T1000 (cell line): ENCODE measurements at regions not wholly inside any gene's neighbourhood (a gene's known extent, or its start where the extent isn't known, plus 50 kb on each side); places are given as distances from the start of the nearest gene placed in this dataset.
"Not testable (repeated sequence)": the region's sequence is repeated elsewhere in the genome, so short reads cannot be mapped to it uniquely, and the experiment has no call there.

Experiments
- DNase-seq: peaks from one replicate; lab custom pipeline; 2025; ENCODE audit warnings: mixed read lengths; lab: John Stamatoyannopoulos, UW

GRCh38 chr2:207328944-207329386, 163.2 kb upstream of the KLF7 start:
- DNase-seq = no peak

DNA sequence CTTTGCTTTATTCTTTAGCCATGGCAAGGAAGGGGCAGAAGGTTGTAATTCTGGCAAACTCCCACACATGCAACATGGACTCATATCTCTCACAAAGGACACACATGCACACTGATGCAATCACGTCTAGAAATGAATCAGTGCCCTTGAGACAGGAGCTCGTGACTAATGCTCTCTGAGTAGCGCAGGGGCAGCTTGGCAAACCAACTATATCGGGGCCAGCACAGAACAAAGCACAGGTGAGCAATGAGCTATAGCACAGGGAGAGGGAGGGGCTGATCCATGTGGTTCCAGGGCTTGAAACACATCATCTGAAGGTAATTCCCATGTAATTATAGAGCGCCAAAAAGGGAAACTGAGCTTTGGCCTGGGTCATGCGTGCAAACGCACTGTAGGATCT, 165.2 kb upstream of the KLF7 start:
- DNase-seq = peak; percentile 13

GRCh38 chr2:207331674-207332073, 165.9 kb upstream of the KLF7 start:
- no peak for DNase-seq

- DNase-seq = no peak
Measured at GRCh38 chr2:207332480-207333212, 166.9 kb upstream of the KLF7 start.

DNA sequence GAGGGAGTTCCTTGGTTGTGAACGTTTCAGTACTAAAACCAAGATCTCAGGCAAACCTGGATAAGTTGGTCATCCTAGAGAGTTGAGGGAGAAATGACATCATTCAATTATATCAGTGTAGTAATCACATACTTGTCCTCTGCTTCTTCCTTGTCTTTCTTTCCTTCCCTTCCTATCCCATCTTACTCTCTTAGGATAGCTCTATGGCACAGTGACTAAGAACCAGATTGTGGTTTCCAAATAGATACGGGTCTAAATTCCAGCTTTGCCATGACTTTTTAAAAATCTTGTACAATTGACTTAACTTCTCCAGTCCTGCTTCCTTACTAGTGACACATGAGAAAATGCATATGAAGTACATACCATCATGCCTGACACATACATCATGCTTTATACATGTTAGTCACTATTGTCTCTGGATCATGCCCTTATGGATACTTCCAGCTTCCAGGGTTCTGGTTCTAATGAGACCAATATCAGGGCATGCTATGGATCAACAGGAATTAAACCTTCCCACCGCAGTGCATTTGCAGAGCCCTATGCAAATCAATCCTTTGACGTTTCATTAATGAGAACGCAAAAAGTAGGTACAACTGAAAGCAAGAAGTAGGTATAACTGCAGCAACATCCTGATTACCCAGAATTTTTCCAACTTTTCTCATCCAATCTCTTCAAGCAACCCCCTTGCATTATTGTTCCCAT, 168.0 kb upstream of the KLF7 start:
- DNase-seq = no peak

DNA sequence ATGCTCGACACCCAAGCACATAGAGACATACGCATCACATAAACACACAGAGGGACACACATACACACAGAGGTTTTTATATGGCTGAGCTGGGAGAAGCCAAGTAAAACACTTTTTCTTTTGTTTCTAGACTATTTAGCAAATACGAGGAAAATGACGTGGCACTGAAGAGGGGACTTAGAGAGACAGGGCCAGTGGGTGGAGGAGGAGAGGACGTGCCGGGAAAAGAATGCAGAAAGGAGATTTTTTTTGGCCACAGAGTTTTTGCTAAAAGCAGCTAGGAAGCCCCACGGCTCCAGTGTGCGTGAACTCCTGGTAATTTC, 168.5 kb upstream of the KLF7 start:
- no peak for DNase-seq

DNA sequence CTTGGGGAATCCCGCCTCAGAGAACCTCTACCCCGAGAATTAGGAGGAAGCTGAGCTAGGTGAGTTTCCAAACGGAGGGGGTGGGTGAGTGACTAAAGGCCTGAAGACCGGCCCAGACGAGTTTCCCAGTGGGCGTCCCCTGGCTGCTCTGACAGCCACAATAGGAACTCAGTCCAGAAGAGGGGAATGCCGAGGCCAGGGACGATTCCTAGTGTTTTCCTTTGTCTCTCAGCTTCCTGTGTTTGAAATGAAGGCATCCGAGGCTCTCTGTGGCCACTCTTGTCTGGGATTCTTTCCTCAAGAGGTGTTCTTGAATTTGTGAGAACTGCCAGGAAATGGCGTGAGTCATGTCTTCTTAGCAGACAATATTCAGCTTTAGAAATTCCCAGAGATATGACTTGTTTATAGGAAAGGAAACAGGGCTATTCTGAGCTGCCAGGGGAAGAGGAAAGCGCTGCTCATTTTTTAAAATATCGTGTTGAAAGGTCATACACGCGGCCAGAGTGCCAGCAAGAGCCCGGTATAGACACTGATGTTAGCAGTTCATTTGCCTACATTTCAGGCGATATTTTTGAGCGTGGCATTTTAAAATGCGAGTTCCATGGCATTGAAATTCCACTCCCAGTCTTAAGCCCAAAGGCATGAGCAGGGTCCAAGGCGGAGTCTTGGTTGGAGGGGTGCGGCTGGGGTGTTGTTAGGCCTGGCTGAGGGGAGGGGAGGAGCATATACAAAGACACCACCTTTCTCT, 169.1 kb upstream of the KLF7 start:
- peak; percentile 74 for DNase-seq

DNA sequence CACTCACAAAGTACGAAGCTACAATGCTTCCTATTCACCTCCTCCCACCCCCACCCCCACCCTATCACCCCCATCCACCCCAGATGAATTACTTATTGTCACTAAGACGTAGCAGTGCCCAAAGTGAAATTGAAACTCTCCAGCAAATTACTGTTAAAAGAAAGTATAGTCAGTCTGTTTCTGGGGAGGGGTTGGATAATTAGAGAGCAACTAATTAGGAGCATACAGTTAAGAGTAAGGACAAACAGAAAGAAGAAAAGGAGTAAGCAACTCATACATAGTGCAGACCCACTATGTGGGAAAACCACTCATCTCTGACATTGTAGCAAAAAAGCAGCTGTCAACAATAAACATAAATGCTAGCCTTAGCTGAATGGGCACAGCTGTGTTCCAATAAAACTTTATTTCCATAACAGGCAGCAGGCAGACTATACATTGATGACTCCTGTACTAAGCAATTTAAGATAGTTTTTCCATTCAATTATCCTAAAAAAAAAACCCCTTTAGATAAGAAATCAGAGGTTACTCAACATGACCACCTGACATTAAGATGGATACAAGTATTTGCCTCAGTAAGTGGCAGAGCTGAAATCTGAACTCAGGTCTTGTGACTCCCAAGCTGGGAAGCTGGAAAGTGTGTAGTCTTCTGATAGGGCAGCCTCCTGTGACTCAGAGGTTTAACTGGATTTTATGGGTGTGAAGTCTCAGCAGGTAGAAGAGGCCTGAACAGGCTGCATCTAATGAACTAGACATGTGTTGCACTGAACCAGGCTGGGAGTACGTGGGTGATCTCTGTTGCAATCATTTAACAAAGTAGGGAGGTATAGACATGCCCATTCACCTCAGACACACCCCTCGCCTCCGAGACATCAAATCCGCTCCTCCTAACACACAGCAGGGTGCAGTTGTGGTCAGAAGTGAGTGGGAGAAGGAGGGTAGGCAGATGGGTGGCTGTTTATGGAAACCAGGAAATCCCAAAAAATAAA, 171.8 kb upstream of the KLF7 start:
- no peak for DNase-seq

- no peak for DNase-seq
Measured at GRCh38 chr2:207338220-207338607, 172.5 kb upstream of the KLF7 start.

- no peak for DNase-seq
Measured at GRCh38 chr2:207338610-207339009, 172.9 kb upstream of the KLF7 start.

- no peak for DNase-seq
Measured at GRCh38 chr2:207341112-207341750, 175.5 kb upstream of the KLF7 start.

DNA sequence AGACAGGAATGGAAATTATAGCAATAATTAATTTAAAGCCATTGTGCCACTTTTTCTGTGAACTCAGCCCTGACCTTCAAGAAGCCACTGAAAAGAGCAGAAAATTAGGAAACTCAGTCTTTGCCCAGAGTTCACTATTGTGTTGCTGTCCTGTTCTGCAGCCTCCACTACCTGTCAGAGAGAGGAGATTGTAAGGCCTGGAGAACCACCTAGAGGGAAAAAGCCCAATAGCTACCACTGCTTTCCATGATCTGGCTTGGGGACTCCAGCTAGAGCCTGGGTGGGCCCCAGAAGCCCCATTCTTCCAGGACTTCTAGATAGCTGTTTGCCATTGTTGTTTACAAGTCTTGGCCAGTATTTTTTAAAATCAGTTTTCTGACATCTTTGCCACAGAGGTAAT, 176.1 kb upstream of the KLF7 start:
- no peak for DNase-seq

- DNase-seq = not testable (repeated sequence)
Measured at GRCh38 chr2:207344596-207345394, 179.0 kb upstream of the KLF7 start.

- DNase-seq = no peak
Measured at GRCh38 chr2:207351171-207351570, 178.6 kb upstream of the CREB1 start.

- DNase-seq = no peak
Measured at GRCh38 chr2:207352978-207353671, 176.6 kb upstream of the CREB1 start.

GRCh38 chr2:207353836-207354235, 175.9 kb upstream of the CREB1 start:
- DNase-seq = no peak

DNA sequence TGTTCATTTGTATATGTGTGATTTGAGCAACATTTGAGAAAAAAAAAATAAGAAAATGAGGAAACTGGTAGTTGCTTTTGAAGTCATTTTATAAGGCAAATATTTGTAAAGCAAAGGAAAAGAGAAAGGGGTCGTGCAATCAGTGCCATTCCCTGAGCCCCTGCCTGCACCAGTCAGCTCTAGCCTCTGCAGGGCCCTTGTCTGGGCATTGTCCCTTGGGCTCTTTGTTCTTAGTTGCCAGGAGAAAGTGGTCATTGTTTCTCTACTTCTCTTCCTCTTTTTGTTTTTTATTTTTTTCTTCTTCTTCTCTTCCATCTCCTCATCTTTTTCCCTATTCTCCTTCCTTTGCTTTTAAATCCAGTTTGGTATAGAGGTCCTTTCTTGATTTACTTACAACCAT, 175.3 kb upstream of the CREB1 start:
- DNase-seq = no peak

DNA sequence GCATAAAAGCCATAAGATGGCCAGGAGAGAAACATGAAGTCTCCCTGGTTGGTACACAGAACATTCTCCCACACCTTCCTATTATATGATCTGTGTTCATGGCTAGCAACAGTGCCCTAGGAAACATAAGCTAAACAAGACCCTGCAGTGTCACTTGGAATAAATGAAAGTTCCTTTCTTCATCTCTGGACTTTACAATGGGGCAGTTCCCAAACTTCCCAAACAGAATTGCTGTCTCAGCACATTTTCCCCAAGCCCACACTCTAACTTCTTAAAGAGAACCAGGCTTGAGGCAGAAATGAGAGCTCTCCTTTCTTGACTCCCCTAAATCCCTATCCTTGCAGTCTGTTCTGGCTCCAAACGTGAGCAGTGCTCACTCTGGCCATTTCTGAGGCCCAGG, 173.2 kb upstream of the CREB1 start:
- DNase-seq = no peak

GRCh38 chr2:207357216-207357615, 172.5 kb upstream of the CREB1 start:
- DNase-seq = no peak

DNA sequence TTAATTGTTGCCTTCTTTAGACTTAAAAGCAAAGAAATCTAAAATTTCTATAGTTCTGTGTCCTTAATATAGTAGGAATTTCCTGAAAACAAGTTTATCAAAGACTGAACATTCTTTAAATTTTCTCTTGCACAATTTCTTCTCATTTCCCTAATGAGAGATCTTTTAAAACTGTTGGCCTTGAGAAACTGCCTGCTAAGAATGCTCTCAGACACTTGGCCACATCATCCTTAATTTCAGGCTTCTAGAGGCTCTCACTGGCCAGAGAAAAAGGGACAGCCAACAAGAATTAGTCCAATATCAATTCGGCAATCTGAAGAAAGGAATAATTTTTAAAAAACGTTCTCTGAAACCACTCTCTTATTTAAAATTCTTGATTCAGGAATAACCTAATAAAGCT, 167.0 kb upstream of the CREB1 start:
- no peak for DNase-seq
